SKM-1 treated with dmso at 0.1 percent for 144 hours (cell line): ENCODE measurements at regions not wholly inside any gene's neighbourhood (a gene's known extent, or its start where the extent isn't known, plus 50 kb on each side); places are given as distances from the start of the nearest gene placed in this dataset.
"Not testable (repeated sequence)": the region's sequence is repeated elsewhere in the genome, so short reads cannot be mapped to it uniquely, and the experiment has no call there.

Source experiments
- DNase-seq: peaks from one replicate; lab custom pipeline; 2025; ENCODE audit not compliant: unreplicated experiment; lab: John Stamatoyannopoulos, UW

DNA sequence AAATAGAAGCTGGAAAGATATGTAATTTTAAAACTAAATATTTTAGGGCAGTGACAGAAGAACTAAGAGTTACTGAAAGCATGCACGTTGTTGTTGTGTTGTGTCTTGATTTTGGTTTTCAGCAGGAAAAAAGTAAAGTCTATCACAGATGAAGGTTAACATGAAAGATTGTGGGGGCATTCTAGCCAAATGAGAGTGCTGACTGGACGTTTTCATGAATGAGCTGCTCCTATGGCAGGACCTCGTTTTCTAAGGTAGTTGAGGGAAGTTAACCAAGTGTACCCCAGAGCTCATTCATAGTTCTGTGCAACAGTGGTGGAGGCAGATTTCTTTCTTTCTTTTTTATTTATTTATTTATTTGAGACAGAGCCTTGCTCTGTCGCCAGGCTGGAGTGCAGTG is 194.6 kb upstream of the IRS2 start:
- no peak for DNase-seq

DNA sequence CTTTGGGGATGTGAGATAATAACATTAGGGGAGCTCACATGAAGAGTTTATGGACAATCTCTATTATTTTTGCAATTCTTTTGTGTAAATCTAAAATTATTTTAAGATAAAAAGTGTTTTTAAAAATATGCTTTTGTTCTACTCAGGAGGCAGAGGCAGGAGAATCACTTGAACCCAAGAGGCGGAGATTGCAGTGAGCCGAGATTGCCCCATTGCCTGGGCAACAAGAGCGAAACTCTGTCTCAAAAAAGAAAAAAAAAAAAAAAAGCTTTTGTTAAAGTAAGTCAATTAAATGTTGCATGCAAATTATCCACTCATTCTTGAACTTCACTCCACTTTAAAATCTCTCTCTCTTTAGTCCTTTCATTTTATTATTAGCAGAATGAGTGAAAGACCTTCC is 193.3 kb upstream of the IRS2 start:
- not testable (repeated sequence) for DNase-seq

DNA sequence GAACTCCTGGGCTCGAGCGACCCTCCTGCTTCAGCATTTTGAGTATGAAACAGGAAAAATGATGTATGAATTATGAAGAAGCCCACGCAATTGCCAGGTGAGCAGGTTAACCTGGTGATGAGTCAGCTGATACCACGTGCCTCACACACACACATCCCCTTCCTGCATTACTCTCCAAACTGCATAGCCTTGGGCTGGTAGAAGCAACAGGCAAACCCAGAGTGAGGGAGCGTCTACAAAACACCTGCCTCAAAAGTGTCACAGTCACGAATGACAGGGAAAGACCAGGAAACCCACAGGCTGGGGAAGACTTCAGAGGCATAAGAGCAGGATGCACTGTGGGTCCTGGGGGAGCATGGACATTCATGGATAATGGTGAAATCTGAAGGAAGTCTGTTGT is 192.8 kb upstream of the IRS2 start:
- DNase-seq = no peak

- no peak for DNase-seq
Measured at GRCh38 chr13:109977212-109977968, 191.0 kb upstream of the IRS2 start.

GRCh38 chr13:109976206-109976997 is 190.0 kb upstream of the IRS2 start:
- DNase-seq = no peak

DNA sequence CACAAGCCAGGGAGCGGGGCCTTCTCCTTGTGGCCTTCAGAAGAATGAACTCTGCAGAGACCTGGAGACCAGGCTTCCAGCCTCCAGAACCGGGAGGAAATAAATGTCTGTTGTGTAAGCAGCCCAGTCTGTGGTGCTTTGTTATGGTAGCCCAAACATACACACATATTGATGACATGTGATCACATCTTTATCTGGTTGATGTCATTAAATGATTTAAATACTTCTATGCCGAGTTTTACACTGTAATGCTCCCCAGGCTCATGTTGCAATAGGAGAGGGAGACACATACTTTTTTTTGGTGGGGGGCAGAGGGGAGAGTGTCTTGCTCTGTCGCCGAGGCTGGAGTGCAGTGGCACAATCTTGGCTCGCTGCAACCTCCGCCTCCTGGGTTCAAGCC is 188.0 kb upstream of the IRS2 start:
- no peak for DNase-seq

- no peak for DNase-seq
Measured at GRCh38 chr13:109973279-109973678, 186.9 kb upstream of the IRS2 start.

- DNase-seq = no peak
Measured at GRCh38 chr13:109971456-109972090, 185.2 kb upstream of the IRS2 start.

GRCh38 chr13:109971006-109971405 is 184.6 kb upstream of the IRS2 start:
- DNase-seq = no peak

GRCh38 chr13:109968876-109969577 is 182.6 kb upstream of the IRS2 start:
- peak; percentile 20 for DNase-seq

DNA sequence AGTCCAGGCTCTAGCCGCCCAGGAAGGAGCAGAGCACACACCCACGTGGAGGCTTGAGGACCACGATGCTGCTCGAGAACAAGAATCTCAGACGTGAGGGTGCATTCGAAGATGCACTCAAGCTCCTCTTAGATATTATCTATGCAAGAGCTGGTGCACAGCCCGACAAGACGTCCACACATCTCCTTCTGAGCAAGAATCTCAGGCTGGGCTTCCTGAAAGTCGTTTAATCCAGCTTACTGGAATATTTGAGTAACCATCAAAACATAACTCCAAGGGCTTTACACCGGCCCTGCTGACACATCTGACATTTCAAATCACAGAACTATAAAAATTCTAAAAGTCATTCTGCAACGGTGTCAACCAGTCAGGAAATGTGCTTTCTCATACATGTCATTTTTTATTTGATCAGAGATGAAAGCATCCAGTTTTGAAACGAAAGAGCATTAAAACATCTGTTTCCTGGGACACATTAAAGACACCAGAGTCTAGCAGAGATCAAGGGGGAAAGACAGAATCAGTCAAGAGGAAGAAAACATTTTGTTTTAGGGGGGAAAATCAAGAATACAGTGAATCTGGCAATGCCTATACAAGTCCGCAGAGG is 177.7 kb upstream of the IRS2 start:
- DNase-seq = no peak

DNA sequence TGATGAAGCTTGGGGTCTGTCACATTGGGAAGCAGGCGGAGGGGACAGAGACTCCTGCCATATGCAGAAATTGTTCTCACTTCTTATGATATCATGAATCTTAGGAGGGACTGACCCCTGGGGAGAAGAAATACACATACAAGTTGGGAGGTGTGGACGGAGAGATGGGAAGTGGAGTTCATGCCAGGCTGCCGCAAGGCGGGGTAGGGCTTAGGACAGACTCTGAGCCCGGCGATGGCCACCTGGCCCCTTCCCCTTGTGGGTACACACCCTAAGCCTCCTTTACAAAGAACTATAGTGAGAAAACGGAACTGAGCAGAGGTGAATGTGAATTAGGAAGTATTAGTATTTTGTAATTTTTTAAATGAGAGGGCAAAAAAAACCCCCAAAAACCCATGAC is 177.0 kb upstream of the IRS2 start:
- DNase-seq = no peak

GRCh38 chr13:109959903-109960302 is 173.5 kb upstream of the IRS2 start:
- no peak for DNase-seq

DNA sequence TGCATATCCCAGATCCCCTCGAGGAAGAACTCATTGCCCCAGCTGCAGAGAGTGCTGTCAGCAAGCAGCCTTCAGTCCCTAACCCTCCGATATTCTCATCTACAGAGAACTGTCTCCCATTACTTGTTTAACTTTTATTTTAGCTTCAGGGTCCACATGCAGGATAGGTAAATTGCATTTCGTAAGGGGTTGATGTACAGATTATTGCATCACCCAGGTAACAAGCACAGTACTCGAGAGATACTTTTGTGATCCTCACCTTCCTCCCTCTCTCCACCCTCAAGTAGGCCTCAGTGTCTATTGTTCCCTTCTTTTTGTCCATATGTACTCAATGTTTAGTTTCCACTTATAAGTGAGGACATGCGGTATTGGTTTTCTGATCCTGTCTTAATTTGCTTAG is 171.5 kb upstream of the IRS2 start:
- no peak for DNase-seq

GRCh38 chr13:109955598-109955997 is 169.2 kb upstream of the IRS2 start:
- DNase-seq = no peak

- no peak for DNase-seq
Measured at GRCh38 chr13:109954441-109954840, 168.1 kb upstream of the IRS2 start.

DNA sequence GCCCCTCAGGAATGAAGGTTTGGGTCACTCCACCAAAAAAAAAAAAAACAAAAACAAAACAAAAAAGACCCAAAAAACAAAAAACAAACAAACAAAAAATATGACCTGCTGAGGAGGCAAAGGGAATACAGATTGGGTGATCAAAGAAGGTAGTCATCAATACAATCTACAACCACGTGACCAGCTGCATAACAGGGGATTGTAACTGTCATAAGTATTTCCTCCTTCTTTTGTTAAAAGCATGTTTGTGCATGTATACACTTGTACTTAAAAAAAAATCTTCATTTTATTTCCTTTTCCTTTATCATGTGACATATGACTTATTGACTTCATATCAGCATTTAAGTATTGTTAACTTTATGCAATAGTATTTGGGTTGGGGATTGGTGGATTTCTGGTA is 165.1 kb upstream of the IRS2 start:
- no peak for DNase-seq

- no peak for DNase-seq
Measured at GRCh38 chr13:109949397-109949796, 163.0 kb upstream of the IRS2 start.

DNA sequence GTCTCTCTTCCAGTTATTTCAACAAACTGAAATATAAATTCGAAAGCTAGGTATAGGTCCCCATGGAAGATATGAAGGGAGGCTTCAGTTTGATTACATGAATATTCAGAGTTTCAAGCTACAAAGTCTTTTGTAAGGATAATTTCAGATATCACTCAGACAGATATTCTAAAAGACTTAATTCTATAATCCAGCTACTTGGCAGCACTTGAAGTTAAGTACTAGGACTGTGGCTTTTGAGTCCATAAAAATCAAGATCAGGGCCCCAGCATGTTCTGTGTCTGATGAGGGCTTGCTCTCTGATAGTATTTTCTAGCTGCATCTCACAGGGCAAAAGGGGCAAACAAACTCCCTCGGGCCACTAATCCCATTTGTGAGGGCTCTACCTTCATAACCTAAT is 160.6 kb upstream of the IRS2 start:
- DNase-seq = no peak

DNA sequence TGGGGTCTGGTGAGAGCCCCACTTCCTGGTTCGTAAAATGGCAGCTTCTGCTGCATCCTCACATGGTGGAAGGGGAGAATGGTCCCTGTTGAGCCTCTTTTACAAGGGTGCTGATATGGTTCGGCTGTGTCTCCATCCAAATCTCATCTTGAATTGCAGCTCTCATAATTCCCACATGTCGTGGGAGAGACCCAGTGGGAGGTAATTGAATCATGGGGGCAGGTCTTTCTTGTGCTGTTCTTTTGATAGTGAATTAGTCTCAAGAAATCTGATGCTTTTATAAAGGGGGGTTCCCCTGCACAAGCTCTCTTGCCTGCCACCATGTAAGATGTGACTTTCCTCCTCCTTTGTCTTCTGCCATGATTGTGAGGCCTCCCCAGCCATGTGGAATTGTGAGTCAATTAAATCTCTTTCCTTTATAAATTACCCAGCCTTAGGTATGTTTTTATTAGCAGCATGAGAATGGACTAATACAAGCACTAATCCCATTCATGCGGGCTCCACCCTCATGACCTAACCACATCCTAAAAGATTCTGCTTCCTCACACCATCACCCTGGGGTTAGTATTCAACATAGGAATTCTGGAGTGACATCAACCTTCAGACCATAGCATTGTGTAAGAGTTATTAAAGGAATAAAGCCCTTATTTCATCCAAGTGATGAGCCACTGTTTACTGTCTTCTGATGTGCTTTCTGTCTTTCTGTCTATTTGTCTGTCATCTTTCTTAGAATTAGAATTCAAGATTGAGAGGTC is 159.0 kb upstream of the IRS2 start:
- DNase-seq = no peak
